Type B pancreatic cell (in vitro differentiated cells): ENCODE measurements at regions not wholly inside any gene's neighbourhood (a gene's known extent, or its start where the extent isn't known, plus 50 kb on each side); places are given as distances from the start of the nearest gene placed in this dataset.

Experiments used
- DNase-seq: peaks from one replicate; pipeline ENCODE4 v3.0.0; 2021; ENCODE audit warnings: mixed read lengths; ENCODE audit not compliant: unreplicated experiment; ENCODE audit errors: extremely low spot score
- H3K27ac Mint-ChIP-seq: 2 replicates; pipeline ENCODE4 v1.8.0; 2021; ENCODE audit warnings: mild to moderate bottlenecking, mixed read lengths
- H3K27me3 Mint-ChIP-seq: 2 replicates; pipeline ENCODE4 v1.8.0; 2021; ENCODE audit warnings: mixed read lengths
- H3K36me3 Mint-ChIP-seq: 2 replicates; pipeline ENCODE4 v1.8.0; 2021; ENCODE audit warnings: mixed read lengths
- H3K4me1 Mint-ChIP-seq: one replicate; pipeline ENCODE4 v1.8.0; 2021; ENCODE audit warnings: mixed read lengths; ENCODE audit not compliant: unreplicated experiment
- H3K4me3 Mint-ChIP-seq: 2 replicates; pipeline ENCODE4 v1.8.0; 2021; ENCODE audit warnings: mild to moderate bottlenecking, mixed read lengths
- H3K9me3 Mint-ChIP-seq: 2 replicates; pipeline ENCODE4 v1.8.0; 2021; ENCODE audit warnings: mixed read lengths
- TF ChIP-seq, protein P1 (sequence below): fragments of 200-600 bp; sonication (generic); conservative IDR thresholded peaks from 2 replicates; pipeline ENCODE4 v1.5.0; 2021; ENCODE audit warnings: antibody characterized with exemption, mild to moderate bottlenecking

GRCh38 chr3:177474652-177475355, 277.5 kb upstream of the TBL1XR1 start:
- H3K27ac Mint-ChIP-seq: peak overlapping the region; percentile 14
- peaks cover 4% of the 10 kb centered on the region for H3K9me3 Mint-ChIP-seq
- H3K36me3 Mint-ChIP-seq: no peaks in the 10 kb centered on the region
- no peak overlapping the region for H3K4me3 Mint-ChIP-seq
- no peaks in the 10 kb centered on the region for H3K27me3 Mint-ChIP-seq
- DNase-seq: no peak
- TF ChIP-seq, protein P1, sequence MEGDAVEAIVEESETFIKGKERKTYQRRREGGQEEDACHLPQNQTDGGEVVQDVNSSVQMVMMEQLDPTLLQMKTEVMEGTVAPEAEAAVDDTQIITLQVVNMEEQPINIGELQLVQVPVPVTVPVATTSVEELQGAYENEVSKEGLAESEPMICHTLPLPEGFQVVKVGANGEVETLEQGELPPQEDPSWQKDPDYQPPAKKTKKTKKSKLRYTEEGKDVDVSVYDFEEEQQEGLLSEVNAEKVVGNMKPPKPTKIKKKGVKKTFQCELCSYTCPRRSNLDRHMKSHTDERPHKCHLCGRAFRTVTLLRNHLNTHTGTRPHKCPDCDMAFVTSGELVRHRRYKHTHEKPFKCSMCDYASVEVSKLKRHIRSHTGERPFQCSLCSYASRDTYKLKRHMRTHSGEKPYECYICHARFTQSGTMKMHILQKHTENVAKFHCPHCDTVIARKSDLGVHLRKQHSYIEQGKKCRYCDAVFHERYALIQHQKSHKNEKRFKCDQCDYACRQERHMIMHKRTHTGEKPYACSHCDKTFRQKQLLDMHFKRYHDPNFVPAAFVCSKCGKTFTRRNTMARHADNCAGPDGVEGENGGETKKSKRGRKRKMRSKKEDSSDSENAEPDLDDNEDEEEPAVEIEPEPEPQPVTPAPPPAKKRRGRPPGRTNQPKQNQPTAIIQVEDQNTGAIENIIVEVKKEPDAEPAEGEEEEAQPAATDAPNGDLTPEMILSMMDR: no peak
- peaks cover 47% of the 10 kb centered on the region for H3K4me1 Mint-ChIP-seq

DNA sequence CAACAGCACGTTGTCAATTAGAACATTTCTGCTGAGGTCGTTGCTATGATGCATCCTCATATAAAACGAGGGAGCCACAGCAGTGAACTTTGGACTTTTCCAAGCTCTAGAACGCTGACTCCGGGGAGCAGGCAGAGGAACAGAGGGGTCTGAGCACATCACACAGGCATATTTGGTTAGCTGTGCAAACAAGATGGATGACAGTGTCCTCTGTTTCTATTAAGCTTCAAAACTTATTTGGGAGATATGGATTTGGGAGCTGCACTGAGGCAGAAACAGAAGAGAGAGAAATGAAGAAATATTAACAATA, 278.0 kb upstream of the TBL1XR1 start:
- TF ChIP-seq, protein P1: no peak
- Mint-ChIP-seq H3K27ac (peak overlapping the region; percentile 14), H3K4me1 (peaks cover 49% of the 10 kb centered on the region), H3K27me3 (no peaks in the 10 kb centered on the region), H3K4me3 (no peak overlapping the region), H3K36me3 (peaks cover 2% of the 10 kb centered on the region), H3K9me3 (peaks cover 4% of the 10 kb centered on the region)
- no peak for DNase-seq

- no peak overlapping the region for H3K27ac Mint-ChIP-seq
- H3K4me3 Mint-ChIP-seq: no peak overlapping the region
- H3K36me3 Mint-ChIP-seq: peaks cover 4% of the 10 kb centered on the region
- peaks cover 49% of the 10 kb centered on the region for H3K4me1 Mint-ChIP-seq
- no peak for DNase-seq
- H3K9me3 Mint-ChIP-seq: peaks cover 7% of the 10 kb centered on the region
- H3K27me3 Mint-ChIP-seq: no peaks in the 10 kb centered on the region
- TF ChIP-seq, protein P1: no peak
Observed at GRCh38 chr3:177476495-177476894, 279.2 kb upstream of the TBL1XR1 start.

- Mint-ChIP-seq H3K4me1 (peaks cover 49% of the 10 kb centered on the region), H3K27ac (no peak overlapping the region), H3K27me3 (no peaks in the 10 kb centered on the region), H3K36me3 (peaks cover 4% of the 10 kb centered on the region), H3K9me3 (peaks cover 7% of the 10 kb centered on the region), H3K4me3 (no peak overlapping the region)
- DNase-seq: no peak
- TF ChIP-seq, protein P1: no peak
Observed at GRCh38 chr3:177476921-177477435, 279.7 kb upstream of the TBL1XR1 start.

GRCh38 chr3:177478170-177478867, 281.0 kb upstream of the TBL1XR1 start:
- DNase-seq: no peak

More at GRCh38 chr3:177478170-177478867, 281.0 kb upstream of the TBL1XR1 start:
- Mint-ChIP-seq H3K27me3 (no peaks in the 10 kb centered on the region), H3K27ac (peak overlapping the region; percentile 81), H3K4me1 (peaks cover 46% of the 10 kb centered on the region), H3K36me3 (peaks cover 4% of the 10 kb centered on the region), H3K4me3 (peak overlapping the region; percentile 29), H3K9me3 (peaks cover 4% of the 10 kb centered on the region)
- TF ChIP-seq, protein P1: no peak
